Stimulated activated naive B cell treated with anti-CD40 and anti-IgM and Interleukin-4, amounts not matched to agents 10 μg/mL and 1 μg/mL and 100 μg/mL, for 72 hours (primary cell): ENCODE measurements at regions not wholly inside any gene's neighbourhood (a gene's known extent, or its start where the extent isn't known, plus 50 kb on each side); places are given as distances from the start of the nearest gene placed in this dataset.

ENCODE experiments used
- ATAC-seq, 2 donors: fragments of 150-1000 bp; cut with Tn5 transposase; replicated peaks; 2 replicates each; pipeline ENCODE4 v1.10.0; 2021; ENCODE audit warnings: moderate library complexity in 1 of 2
- DNase-seq: peaks from one replicate; pipeline ENCODE4 v3.0.0; 2021
- H3K27ac Mint-ChIP-seq: one replicate; pipeline ENCODE4 v1.8.0; 2022; ENCODE audit warnings: mild to moderate bottlenecking, mixed read lengths
- H3K27me3 Mint-ChIP-seq, 2 donors: one replicate each; pipeline ENCODE4 v1.8.0; 2022; ENCODE audit warnings: mixed read lengths in 2 of 2
- H3K36me3 Mint-ChIP-seq, 2 donors: one replicate each; pipeline ENCODE4 v1.8.0; 2022; ENCODE audit warnings: mixed read lengths in 2 of 2, mild to moderate bottlenecking in 1 of 2
- H3K4me1 Mint-ChIP-seq, 2 donors: one replicate each; pipeline ENCODE4 v1.8.0; 2022; ENCODE audit warnings: mixed read lengths in 2 of 2, mild to moderate bottlenecking in 1 of 2
- H3K4me3 Mint-ChIP-seq, 2 donors: one replicate each; pipeline ENCODE4 v1.8.0; 2022; ENCODE audit warnings: mild to moderate bottlenecking in 2 of 2, mixed read lengths in 2 of 2, moderate library complexity in 1 of 2
- H3K9me3 Mint-ChIP-seq, 2 donors: one replicate each; pipeline ENCODE4 v1.8.0; 2022; ENCODE audit warnings: mixed read lengths in 2 of 2, mild to moderate bottlenecking in 1 of 2

- Mint-ChIP-seq H3K9me3 (peaks cover 6% of the 10 kb centered on the region in 2 donors), H3K4me3 (no peak overlapping the region), H3K36me3 (no peaks in the 10 kb centered on the region), H3K4me1 (no peaks in the 10 kb centered on the region), H3K27me3 (peaks cover 3 to 18% of the 10 kb centered on the region in 2 donors), H3K27ac (no peak overlapping the region)
- DNase-seq (no peak), ATAC-seq (no peak)
Measured at GRCh38 chr5:126251024-126251423, 172.2 kb upstream of the GRAMD2B start.

DNA sequence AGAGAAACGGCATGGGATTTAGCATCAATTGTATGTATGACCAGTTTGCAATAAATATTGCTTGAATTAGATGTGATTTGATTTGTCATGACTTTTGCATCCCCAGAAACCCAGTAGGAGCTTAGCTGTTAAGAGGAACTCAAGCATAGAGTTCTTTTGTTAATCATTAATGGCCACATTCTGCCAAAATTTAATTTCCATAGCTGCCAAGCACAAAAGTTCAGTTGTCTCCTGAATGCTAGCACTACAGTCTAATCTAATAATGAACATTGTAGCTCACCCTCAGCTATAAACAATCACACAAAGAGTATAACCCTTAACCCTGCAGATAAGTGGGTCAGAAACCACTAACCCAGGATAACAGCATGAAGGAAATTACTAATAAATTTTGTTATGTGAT is 169.8 kb upstream of the GRAMD2B start:
- Mint-ChIP-seq H3K27me3 (peaks cover 0 to 20% of the 10 kb centered on the region in 2 donors), H3K36me3 (no peaks in the 10 kb centered on the region), H3K9me3 (peaks cover 10 to 11% of the 10 kb centered on the region in 2 donors), H3K4me3 (no peak overlapping the region), H3K27ac (no peak overlapping the region), H3K4me1 (no peaks in the 10 kb centered on the region)
- no peak for ATAC-seq
- DNase-seq: no peak

DNA sequence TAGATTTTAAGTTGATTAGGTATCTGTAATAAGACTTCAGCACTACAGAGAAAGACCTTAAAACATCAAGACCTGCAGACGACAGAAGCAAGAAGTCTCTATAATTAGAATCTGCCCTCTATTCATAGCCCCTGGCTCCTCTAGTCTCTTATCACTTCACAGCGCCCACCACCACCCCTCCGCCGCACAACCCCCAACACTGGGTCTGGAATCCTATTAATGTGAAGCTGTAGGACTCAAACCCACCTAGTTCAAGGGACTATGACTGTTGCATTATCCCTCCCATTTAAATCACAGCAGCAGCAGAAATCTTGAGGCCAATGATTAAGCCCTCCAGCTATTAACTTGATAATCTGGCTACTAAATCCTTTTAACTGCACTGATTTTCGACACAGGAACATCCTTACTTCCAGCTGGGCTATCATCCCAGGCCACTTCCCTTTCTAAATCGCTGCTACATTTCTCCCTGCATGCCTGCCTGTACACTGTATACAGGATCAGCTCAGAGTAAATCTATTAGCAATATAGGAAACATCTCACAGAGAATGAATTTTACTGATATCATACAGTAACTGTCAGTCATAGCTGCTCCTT is 159.5 kb upstream of the GRAMD2B start:
- Mint-ChIP-seq H3K4me1 (peaks cover 0 to 6% of the 10 kb centered on the region in 2 donors), H3K27me3 (peaks cover 0 to 17% of the 10 kb centered on the region in 2 donors), H3K27ac (no peak overlapping the region), H3K36me3 (no peaks in the 10 kb centered on the region), H3K9me3 (peaks cover 7 to 11% of the 10 kb centered on the region in 2 donors), H3K4me3 (no peak overlapping the region)
- DNase-seq (no peak), ATAC-seq (no peak)

GRCh38 chr5:126265917-126266316 is 157.3 kb upstream of the GRAMD2B start:
- peaks cover 0 to 11% of the 10 kb centered on the region in 2 donors for H3K27me3 Mint-ChIP-seq
- H3K27ac Mint-ChIP-seq: no peak overlapping the region
- H3K36me3 Mint-ChIP-seq: no peaks in the 10 kb centered on the region
- H3K4me3 Mint-ChIP-seq: no peak overlapping the region
- H3K9me3 Mint-ChIP-seq: peaks cover 2 to 5% of the 10 kb centered on the region in 2 donors
- H3K4me1 Mint-ChIP-seq: peaks cover 0 to 6% of the 10 kb centered on the region in 2 donors
- no peak for DNase-seq
- no peak for ATAC-seq

GRCh38 chr5:126267438-126267837 is 155.8 kb upstream of the GRAMD2B start:
- ATAC-seq (no peak), DNase-seq (no peak)
- Mint-ChIP-seq H3K9me3 (no peaks in the 10 kb centered on the region), H3K36me3 (no peaks in the 10 kb centered on the region), H3K4me3 (no peak overlapping the region), H3K27me3 (peaks cover 0 to 11% of the 10 kb centered on the region in 2 donors), H3K4me1 (no peaks in the 10 kb centered on the region), H3K27ac (no peak overlapping the region)

- H3K27ac Mint-ChIP-seq: no peak overlapping the region
- H3K27me3 Mint-ChIP-seq: peaks cover 0 to 11% of the 10 kb centered on the region in 2 donors
- DNase-seq: no peak
- H3K4me1 Mint-ChIP-seq: no peaks in the 10 kb centered on the region
- ATAC-seq: no peak
- H3K9me3 Mint-ChIP-seq: no peaks in the 10 kb centered on the region
- H3K4me3 Mint-ChIP-seq: no peak overlapping the region
- no peaks in the 10 kb centered on the region for H3K36me3 Mint-ChIP-seq
Measured at GRCh38 chr5:126268697-126269315, 154.4 kb upstream of the GRAMD2B start.

DNA sequence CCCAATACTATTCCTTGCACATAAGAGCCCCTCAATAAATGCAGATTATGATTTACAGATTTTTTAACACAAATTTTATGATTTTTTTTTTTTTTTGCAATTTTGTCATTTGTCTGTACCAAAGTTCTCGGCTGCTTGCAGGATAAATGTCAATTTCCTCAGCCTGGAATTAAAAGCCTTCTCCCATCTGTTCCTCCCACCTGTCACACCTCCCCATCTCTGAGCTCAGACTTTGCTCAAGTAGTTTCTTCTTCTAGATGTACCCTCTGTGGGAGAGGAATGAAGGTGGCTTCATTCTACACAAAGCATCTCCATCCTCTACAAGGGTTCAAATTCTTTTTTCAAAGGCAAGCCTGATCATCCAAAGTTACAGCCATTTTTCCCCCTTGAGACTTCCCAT is 153.7 kb upstream of the GRAMD2B start:
- DNase-seq: no peak
- Mint-ChIP-seq H3K4me3 (no peak overlapping the region), H3K36me3 (no peaks in the 10 kb centered on the region), H3K9me3 (no peaks in the 10 kb centered on the region), H3K4me1 (no peaks in the 10 kb centered on the region), H3K27ac (no peak overlapping the region), H3K27me3 (peaks cover 0 to 11% of the 10 kb centered on the region in 2 donors)
- ATAC-seq: no peak

DNA sequence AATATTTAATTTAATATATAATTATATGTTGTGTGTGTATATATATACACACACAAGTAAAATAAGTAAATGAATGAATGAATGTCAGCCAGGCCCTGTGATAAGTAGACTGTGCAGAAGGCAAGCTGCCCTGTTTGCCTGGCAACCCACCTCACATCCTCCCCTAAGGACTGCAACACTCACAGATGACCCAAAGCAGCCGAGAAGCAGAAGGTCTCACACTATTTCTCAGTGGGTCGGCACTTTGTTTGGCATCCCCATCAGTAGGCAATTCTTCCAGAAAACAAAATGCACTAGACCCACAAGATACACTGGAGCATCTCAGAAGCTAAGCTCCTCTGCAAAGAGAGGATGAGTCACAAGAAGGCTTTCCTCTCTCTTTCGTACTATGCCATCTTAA is 152.1 kb upstream of the GRAMD2B start:
- H3K36me3 Mint-ChIP-seq: no peaks in the 10 kb centered on the region
- peaks cover 0 to 11% of the 10 kb centered on the region in 2 donors for H3K27me3 Mint-ChIP-seq
- H3K4me3 Mint-ChIP-seq: no peak overlapping the region
- no peaks in the 10 kb centered on the region for H3K4me1 Mint-ChIP-seq
- ATAC-seq (no peak), DNase-seq (no peak)
- H3K9me3 Mint-ChIP-seq: no peaks in the 10 kb centered on the region
- H3K27ac Mint-ChIP-seq: no peak overlapping the region

DNA sequence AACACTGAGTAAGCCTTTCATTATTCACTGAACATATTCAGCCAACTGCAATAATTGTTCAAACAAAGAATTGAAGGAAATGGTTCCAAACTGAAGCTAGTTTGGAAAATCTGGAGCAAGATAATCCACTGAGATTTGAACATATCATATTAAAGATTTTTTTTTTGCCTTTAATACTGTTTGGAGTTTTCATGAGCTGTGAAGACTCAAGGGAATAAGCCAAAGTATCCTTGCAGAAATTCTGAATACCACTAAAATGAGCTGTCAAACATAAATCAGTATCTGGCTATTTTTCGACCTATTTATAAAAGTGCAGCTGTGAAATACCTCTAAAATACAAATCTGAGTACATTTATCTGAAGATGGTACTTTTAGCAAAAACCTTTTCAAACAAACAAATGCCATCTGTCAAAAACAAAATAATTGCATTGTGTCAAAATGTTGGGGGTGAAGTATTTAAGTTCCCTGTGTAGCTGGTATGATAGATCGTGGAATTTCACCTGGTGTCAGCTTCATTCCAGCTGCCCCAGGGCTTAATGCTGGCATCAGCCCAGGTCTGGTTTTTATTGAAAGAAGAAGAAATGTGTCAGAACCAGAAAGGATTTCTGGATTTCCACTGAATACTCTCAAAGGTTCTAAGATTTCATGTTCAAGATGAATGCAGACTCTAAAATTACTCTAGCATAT is 149.0 kb upstream of the GRAMD2B start:
- peaks cover 0 to 3% of the 10 kb centered on the region in 2 donors for H3K27me3 Mint-ChIP-seq
- no peaks in the 10 kb centered on the region for H3K36me3 Mint-ChIP-seq
- ATAC-seq (no peak), DNase-seq (no peak)
- H3K4me1 Mint-ChIP-seq: no peaks in the 10 kb centered on the region
- H3K27ac Mint-ChIP-seq: no peak overlapping the region
- H3K4me3 Mint-ChIP-seq: no peak overlapping the region
- H3K9me3 Mint-ChIP-seq: no peaks in the 10 kb centered on the region

DNA sequence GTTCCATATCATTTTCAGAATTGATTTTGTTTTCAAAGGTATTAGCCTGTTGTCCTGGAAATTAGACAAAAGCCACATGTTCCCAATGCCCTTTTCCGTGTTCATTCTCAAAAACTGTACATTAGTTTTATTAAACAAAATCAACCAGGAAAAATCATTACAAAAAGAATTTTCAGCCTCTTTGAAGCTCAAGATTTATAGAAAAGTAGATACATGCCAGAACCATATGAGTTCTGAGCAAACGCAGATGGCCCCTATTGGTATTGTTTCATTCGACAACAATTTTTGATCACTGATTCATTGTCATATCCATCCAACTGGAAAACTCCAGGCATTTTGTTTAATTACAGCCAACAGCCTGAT is 148.5 kb upstream of the GRAMD2B start:
- DNase-seq: no peak
- Mint-ChIP-seq H3K36me3 (no peaks in the 10 kb centered on the region), H3K4me1 (no peaks in the 10 kb centered on the region), H3K4me3 (no peak overlapping the region), H3K9me3 (peaks cover 1 to 3% of the 10 kb centered on the region in 2 donors), H3K27ac (no peak overlapping the region), H3K27me3 (peaks cover 0 to 3% of the 10 kb centered on the region in 2 donors)
- no peak for ATAC-seq

GRCh38 chr5:126277762-126278161 is 145.4 kb upstream of the GRAMD2B start:
- Mint-ChIP-seq H3K36me3 (no peaks in the 10 kb centered on the region), H3K4me3 (no peak overlapping the region), H3K4me1 (no peaks in the 10 kb centered on the region), H3K27me3 (peaks cover 0 to 3% of the 10 kb centered on the region in 2 donors), H3K9me3 (peaks cover 1 to 5% of the 10 kb centered on the region in 2 donors), H3K27ac (no peak overlapping the region)
- no peak for DNase-seq
- no peak for ATAC-seq

GRCh38 chr5:126280343-126280742 is 142.9 kb upstream of the GRAMD2B start:
- DNase-seq (no peak), ATAC-seq (no peak)
- Mint-ChIP-seq H3K4me1 (no peaks in the 10 kb centered on the region), H3K27me3 (peaks cover 0 to 7% of the 10 kb centered on the region in 2 donors), H3K27ac (no peak overlapping the region), H3K36me3 (no peaks in the 10 kb centered on the region), H3K4me3 (no peak overlapping the region), H3K9me3 (peaks cover 1 to 5% of the 10 kb centered on the region in 2 donors)

GRCh38 chr5:126280846-126281245 is 142.4 kb upstream of the GRAMD2B start:
- no peak for ATAC-seq
- Mint-ChIP-seq H3K36me3 (no peaks in the 10 kb centered on the region), H3K4me3 (no peak overlapping the region), H3K27ac (no peak overlapping the region), H3K4me1 (no peaks in the 10 kb centered on the region), H3K27me3 (peaks cover 0 to 9% of the 10 kb centered on the region in 2 donors), H3K9me3 (peaks cover 1 to 5% of the 10 kb centered on the region in 2 donors)
- no peak for DNase-seq

DNA sequence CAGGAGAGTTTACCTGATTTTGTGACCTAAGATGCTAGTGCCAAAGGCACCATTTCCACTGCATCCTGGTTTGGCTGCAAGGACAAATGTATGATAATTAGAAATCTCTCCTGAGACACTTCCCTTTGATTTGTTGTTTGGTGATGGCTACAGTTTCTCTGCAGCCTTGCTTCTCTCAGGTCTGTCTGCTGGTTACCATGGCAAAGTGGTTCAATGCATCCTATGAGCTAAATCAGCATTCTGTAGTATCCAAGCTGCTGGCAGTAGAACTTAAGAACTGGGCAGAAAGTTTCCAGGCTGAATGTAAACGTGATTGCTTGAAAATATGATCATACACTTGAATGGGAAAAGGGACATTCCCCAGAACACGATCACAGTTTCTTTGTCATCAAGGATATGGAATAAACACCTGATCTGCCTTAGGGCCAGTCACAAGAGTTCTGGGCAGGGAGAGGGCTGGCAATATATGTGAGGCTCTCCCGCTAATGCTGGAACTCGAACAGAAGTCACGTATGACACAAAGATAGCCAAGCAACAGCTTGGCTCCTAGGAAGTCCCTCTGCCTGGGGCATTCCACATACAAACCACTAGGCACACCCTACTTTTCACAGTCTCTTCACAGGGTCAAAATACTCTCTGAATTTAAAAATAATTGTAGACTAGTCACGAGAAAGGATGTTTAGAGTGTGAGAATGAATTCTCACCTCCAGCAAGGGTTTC is 138.1 kb upstream of the GRAMD2B start:
- Mint-ChIP-seq H3K36me3 (no peaks in the 10 kb centered on the region), H3K9me3 (no peaks in the 10 kb centered on the region), H3K27ac (no peak overlapping the region), H3K4me3 (no peak overlapping the region), H3K27me3 (peaks cover 6% of the 10 kb centered on the region in 2 donors), H3K4me1 (no peaks in the 10 kb centered on the region)
- DNase-seq (no peak), ATAC-seq (no peak)
